GM12875 (cell line): ENCODE measurements at regions not wholly inside any gene's neighbourhood (a gene's known extent, or its start where the extent isn't known, plus 50 kb on each side); places are given as distances from the start of the nearest gene placed in this dataset.
"Not testable (repeated sequence)": the region's sequence is repeated elsewhere in the genome, so short reads cannot be mapped to it uniquely, and the experiment has no call there.

Source experiments
- H3K4me3 ChIP-seq: one replicate; pipeline ENCODE4 v1.5.1; 2011; ENCODE audit warnings: low read depth, low read length, control low read depth
- CTCF ChIP-seq: IDR thresholded peaks from 2 replicates; pipeline ENCODE4 v1.5.1; 2011; ENCODE audit warnings: low read depth, mild to moderate bottlenecking, control low read depth, inconsistent platforms, low read length, moderate library complexity, borderline replicate concordance; ENCODE audit not compliant: insufficient read depth

DNA sequence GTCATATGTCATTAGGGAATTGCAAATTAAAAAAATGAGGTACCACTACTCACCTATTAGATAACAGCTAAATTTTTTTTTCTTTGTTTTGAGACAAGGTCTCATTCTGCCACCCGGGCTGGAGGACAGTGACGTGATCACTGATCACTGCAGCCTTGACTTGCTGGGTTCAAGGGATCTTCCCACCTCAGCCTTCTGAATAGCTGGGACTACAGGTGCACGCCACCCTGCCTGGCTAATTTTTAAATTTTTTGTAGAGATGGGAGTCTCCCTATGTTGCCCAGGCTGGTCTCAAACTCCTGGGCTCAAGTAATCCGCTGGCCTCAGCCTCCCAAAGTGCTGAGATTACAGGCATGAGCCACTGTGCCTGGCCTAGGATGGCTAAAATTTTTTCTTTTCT lies 57.1 kb upstream of the NCOA3 start:
- TF ChIP-seq CTCF, result no peak
- no peak overlapping the region for H3K4me3 ChIP-seq

DNA sequence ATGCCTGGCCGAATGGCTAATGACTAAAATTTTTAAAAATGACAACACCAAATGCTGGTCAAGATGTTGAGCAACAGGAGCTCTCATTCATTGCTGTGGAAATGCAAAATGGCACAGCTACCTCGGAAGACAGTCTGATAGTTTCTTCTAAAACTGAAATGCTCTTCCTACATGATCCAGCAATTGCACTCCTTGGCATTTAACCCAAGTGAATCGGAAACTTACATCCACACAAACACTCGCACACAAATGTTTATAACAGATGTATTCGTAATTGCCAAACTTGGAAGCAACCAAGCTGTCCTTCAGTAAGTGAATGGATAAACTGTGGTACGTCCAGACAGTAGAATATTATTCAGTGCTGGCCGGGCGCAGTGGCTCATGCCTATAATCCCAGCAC lies 56.4 kb upstream of the NCOA3 start:
- no peak overlapping the region for H3K4me3 ChIP-seq

GRCh38 chr20:47447350-47448296 lies 54.1 kb upstream of the NCOA3 start:
- not testable (repeated sequence) for H3K4me3 ChIP-seq

More for the DNA sequence above, 56.4 kb upstream of the NCOA3 start:
- TF ChIP-seq CTCF, result no peak

GRCh38 chr20:47448429-47448828 lies 53.3 kb upstream of the NCOA3 start:
- TF ChIP-seq CTCF, result no peak
- no peak overlapping the region for H3K4me3 ChIP-seq

- no peak overlapping the region for H3K4me3 ChIP-seq
- no peak for TF ChIP-seq CTCF
These were observed 50.1 kb upstream of the NCOA3 start for GRCh38 chr20:47451602-47451904.
